GM19023 (cell line): ENCODE measurements at regions not wholly inside any gene's neighbourhood (a gene's known extent, or its start where the extent isn't known, plus 50 kb on each side); places are given as distances from the start of the nearest gene placed in this dataset.
"Not testable (repeated sequence)": the region's sequence is repeated elsewhere in the genome, so short reads cannot be mapped to it uniquely, and the experiment has no call there.

ENCODE experiments used
- ATAC-seq: cut with Tn5 transposase; IDR thresholded peaks from one replicate; pipeline ENCODE4 v1.9.1; 2021; ENCODE audit warnings: mild to moderate bottlenecking, moderate library complexity; ENCODE audit not compliant: unreplicated experiment

DNA sequence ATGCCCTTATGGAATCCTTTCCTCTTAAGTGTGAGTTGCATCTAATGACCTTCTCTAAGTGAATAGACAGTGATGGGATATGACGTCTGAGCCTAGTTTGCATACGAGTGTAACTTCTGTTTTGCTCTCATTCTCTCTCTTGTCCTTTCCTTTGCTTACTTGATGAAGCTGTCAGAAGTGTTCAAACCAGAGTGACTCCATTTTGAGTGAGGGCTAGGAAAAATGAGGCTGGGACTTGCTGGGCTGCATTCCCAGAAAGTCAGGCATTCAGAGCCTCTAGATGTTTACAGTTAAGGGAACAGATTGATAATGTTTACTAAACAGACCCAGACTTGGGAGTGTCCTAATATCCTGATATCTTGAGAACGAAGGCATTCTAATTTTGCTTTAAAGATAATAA, 311.2 kb upstream of the SOX4 start:
- not testable (repeated sequence) for ATAC-seq

DNA sequence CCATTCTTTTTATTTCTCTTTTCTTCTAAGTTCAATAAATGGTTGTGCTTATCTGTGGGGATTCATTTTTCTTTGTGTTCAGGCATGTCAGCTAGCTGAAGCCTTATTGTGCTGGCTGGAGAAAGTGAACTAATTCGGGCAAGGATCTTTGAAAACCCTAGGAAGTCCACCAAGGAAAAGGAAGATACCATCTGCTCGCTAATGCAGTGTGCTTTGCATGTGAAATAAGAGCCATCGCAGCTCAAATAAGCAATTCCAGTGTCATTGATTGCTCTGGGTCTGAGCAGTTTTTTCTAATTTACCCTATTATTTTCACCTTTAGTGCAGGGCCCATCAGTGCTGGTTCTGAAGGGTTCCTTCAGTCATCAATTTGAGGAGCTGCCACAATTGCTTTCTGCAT, 309.4 kb upstream of the SOX4 start:
- ATAC-seq = no peak

DNA sequence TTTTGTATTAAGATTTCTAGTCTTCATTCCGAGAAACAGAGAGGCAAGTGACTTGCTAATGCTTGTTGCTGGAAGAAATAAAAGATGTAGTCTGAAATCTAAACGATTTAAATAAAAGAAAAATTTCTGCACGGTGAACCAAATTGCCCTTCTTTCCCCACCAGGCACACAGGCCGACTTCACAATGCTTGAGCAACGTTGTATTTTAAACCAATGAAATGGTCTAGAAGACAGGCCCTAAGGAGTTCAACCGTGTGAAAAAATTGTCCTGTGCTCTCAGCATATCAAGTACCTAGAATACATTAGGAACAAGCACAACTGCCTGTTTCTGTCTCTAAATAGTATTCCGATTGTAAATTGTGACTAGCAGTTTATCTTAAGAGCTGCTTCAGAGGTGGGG, 308.8 kb upstream of the SOX4 start:
- ATAC-seq = no peak

DNA sequence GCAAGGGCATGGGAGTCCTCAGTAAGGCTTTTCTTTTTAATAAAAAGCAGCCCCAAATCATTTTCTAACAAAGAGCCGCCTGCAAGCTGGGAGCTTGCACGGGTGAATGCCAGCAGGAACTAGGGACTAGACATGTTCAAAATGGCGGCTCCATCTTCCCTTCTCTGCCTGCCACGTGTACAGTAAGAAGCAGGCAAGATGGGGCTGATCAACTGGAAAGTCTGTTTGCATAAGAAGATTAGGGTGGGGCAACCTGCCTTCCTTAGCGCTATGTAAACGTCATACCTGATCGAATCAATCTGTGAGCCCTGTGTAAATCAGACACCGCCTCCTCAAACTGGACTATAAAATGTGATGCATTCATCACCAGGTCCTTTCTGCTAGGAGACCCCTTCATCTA, 299.4 kb upstream of the SOX4 start:
- no peak for ATAC-seq

DNA sequence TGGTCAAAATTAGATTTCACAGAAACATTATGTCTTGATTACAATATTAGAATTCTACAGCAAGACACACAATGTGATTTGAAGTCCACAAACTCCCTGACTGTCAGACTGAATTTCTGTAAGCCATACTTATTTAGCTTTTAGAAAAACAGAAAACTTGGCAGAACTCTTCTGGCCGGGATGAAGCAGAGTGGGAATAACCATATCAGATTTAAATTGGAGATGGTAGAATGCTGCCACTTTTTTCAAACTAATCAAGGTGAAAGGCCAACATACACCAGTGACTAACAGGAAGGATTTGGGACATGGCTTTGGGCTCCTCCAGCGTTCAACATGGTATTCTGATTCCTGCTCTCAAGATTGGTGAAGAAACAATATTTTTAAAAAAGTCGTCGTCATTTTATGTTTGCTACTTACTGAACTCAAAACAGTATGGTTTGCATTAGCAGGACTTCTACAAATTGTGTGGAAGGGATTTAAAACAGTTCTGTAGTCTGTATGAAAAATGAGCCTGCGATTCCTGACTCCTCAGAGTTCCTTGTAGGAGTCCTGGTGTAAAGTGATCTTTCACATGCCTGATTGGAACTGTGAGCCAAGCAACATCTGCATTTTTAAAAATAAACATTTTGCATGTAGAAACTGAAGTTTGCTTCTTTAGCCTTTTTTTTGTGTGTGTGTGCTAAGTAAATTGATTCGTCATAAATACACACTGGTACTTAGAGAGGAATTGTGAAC, 297.9 kb upstream of the SOX4 start:
- no peak for ATAC-seq

DNA sequence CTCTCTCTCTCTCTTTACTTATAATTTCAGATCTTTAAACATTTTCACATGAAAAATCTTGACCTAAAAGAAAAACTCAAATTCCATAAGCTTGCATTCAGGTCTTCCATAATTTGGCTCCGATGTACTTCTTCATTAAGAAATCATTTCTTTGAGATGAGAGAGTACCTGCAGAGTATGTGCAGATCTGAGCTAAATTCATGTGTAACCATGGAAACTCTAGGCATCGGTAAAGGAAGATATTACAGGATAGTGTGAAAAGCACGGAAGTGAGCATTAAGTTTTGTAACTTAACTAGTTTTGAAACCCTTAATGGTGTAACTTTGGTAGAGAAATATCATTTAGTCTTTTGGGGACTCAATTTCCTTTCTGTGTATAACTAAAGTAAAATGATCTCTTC, 295.9 kb upstream of the SOX4 start:
- no peak for ATAC-seq

DNA sequence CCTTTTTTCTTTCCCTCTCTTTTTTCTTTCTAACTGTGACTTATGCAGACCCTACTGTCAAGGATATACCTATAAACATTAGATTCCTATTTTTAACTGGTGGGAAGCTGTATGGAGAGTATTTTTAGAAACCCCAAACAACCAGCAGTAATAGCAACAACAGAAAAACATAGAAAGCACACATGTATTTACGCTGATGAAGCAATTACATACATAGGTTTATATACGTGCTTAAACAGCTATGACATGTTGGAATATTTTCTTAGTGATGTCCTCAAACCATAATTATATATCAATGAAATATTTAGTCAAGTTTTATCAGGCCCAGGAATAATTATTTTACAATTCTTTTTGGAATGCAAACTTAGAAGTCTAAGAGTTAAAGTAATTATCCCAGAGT, 294.3 kb upstream of the SOX4 start:
- ATAC-seq = no peak

DNA sequence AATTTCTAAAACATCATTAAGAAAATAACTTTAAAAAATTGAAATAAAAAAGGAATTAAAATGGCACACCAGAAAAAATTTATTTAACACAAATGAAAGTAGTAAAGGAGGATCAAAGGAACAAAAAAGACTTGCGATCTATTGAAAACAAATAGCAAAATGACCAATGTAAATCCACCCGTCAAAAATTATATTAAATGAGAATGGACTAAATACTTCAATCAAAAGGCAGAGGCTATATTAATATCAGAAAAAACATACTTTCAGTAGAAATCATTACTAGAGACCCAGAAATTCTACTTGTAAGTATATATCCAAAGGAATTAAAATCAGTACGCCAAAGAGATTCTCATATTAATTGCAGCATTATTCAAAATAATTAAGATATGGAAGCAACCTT, 293.1 kb upstream of the SOX4 start:
- no peak for ATAC-seq

DNA sequence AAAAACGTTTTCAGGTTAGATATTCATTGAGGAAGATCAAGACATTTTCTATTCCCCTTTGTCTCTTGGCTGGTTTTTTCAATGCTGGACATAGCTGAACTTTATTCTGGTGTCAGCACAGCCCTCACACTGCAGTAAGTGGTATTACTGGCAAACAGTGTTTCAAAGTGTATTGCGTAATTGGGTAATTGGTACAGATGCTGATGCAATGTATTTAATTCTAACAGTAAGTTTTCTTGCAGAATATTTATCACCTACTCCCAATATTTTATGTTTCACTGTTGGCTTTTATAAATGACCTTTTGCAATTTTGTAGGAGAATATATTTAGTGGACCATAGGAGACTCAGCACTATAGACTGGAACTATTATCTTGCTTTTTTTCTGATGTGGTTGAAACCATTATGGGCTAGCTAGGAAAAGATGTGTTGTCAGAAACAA, 287.6 kb upstream of the SOX4 start:
- no peak for ATAC-seq

DNA sequence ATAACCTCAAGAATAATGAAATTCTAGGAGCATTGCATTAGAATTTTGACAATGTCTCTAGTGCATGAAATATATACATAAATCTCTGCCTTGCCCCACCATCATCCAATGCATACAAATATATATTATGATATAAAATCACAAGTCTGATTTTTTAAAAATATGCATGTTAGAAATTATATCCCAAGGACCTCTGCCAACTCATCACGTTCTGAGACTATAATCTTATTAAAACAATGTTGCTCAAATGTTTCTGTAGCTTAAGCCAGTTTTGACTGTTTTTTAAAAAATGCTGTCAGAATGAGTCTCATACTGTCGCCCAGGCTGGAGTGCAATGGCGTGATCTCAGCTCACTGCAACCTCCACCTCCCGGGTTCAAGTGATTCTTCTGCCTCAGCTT, 287.0 kb upstream of the SOX4 start:
- ATAC-seq = no peak

DNA sequence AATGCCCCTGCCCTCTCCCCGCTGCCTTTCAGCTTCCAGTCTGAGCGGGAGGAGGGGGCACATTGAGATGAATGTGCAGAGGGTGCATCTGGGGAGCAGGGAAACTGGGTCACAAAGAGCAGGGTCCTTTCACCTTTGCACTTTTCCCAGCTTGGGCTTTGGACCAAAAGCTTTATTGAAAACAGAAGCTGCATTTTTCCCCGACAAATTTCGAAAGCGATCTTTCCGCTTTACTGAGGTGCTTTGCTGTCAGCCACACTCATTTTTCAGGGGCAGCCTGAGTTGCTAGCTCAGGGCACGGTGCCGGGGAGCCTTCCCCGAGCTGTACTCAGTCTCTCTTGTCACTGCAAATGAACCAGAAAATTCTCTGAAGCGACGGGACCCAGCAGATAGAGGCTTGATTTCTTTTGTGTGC, 283.7 kb upstream of the SOX4 start:
- ATAC-seq = no peak

DNA sequence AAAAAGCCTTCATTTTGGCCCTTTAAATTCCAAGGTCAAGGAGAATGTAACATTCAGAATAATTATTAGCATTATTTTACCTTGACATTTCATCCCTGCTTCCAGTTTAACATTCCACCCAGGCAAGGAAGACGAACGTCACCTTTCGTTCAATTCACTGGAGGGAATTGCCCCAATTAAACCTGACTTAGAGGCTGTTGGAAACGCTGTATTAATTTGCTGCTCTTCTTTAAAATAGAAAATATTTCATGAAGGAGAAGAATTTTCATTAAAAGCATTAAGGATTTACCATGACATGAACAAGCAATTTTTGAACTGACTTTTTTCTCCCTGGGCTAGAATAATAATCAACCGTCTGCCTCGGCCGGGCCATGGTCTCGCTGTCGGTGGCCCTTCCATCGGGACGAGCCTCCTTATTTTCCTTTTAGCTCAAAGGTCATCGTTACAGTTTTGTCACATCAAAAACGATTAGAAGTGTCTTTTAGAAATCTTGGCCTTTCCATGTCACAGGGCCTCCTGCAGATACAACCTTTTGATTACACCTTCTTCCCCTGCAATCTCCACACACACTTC, 282.9 kb upstream of the SOX4 start:
- ATAC-seq = no peak

DNA sequence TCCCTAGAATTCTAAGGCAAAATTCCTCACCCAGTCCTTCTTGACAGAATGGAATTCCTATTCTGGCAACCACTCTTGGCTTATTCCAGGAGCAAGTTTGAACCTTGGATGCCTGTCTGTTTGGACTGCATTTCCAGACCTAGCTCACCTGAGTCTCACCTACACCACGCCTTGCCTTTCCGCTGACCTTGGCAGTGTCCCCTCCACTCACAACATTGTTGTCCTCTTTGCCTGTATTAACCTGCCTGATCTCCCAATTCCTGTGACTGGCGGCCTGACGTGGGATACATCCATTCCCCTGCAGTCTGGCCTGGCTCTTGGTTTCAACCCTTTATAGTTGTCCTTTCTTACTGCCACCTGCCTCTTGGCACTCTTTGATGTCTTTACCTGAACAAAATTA, 281.4 kb upstream of the SOX4 start:
- no peak for ATAC-seq

DNA sequence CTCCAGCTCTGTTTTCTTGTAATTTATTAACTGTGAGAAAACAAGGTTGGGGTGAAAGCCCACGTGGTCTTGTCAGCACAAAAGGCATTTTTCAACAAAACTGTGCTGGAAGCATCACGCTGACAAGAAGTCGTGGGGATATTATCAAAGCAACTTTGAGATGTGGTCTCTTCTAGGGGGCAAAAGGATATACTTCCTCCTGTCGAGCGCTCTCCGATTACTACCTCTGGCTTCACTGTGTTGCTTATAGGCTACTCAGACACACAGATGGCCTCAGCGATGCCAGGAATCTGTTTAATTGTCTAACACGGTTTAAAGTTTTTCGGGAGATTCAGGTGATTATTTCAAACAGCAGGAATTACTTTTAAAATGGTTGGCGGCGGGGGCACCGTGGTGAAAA, 275.9 kb upstream of the SOX4 start:
- ATAC-seq = no peak

DNA sequence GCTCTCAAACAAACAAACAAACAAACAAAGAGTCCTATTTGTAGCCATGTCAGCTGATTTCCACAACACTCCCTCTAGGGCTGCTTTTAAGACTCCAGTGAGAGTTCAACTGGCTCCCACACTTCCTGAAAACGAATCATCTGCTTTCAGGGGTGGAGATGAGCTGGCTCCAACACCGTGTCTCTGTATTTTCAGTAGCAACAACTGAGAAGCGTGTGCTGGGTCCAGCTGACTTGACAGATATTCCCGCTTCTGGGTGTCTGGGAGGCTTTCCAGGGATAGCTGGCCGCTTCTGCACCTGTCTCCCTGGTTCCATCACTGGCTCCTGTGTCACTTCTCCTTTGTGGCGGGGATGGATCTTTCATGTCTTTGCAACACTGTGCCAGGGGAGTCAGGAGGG, 272.5 kb upstream of the SOX4 start:
- ATAC-seq = no peak

DNA sequence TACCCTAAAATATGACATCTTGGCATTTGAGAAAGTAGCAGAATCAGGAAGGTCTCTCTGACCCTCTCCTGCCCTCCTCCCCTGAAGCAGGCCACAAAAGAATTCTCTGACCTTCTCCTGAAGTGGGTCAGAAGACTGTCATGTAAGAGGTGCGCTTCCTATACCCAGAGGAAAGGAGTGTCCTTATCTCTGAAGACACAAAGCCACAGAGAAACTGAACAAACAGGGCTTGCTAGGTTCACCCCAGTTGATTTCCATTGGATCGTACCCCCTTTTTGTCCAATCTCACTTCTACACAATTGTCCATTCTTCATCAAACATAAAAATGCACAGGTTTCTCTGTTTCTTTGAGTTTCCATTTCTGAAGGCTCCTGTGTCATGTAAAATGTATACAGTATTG, 272.0 kb upstream of the SOX4 start:
- no peak for ATAC-seq

DNA sequence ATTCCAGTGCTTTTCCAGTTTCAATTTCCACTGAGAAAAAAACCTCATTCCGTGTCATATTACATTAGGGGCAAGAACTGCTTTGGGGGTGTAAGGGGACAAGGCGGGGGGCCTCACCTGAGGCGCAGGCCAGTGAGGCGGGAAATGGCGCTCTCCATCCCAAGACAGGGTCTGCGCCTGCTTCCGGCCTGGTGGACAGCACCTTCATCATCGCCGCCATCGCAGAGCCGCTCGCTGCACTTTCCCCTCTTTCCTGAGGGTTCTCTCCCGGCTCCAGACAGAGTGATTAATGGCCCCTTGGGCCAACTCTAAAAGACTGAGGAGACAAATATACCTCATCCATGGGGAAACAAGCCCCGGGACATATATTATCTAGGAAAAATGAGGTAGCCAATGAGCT, 270.0 kb upstream of the SOX4 start:
- ATAC-seq = no peak

DNA sequence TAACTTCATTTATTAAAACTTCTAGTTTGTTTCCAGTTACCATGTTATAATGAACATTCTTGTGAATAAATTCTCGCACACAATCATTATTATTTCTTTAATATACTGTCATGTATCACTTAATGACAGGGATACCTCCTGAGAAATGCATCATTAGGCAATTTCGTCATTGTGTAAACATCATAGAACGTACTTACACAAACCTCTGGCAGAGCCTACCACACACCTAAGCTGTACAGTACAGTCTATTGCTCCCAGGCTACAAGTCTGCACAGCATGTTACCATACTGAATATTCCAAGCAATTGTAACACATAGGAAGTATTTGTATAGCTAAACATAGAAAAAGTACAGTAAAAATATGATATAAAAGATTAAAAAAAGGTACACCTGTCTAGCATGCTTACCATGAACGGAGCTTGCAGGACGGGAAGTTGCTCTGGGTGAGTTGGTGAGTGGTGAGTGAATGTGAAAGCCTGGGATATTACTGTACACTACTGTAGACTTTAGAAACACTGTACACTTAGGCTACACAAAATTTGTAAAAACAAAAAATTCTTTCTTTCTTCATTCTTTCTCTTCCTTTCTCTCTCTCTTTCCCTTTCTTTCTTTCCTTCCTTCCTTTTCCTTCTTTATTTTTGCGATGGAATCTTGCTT, 268.2 kb upstream of the SOX4 start:
- ATAC-seq = no peak

DNA sequence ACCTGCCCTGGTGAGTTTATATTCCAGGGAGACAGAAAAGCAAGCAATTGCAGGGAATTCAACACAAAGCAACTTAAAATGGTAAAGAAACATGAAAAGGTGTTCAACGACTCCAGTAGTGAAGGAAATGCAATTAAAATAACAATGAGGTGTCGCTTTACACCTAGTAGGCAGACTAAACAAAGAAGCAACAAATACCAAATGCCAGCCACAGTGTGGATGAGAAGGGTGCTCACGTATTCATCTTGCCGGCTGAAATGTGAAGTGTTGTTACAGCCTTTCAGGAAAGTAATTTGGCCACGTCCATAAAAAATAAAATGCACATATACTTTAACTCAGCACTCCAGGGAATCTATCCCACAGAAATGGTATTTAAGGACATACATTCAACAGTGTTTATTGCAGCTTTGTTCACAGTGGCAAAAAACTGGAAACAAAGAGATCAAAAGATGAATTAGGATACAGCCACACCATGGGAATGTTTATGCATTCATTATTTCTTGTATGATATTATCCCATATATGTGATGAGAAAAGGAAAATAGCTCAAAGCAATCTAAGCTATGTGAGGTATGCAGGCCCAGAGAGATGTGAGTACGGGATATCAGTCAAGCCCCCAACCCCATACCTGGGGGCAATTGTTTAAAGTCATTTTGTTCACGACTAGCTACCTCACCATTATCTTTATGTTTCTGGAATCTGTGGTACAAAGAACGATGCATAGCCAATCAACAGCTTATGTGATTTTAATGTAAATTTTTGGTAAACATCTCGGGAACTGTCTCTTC, 266.0 kb upstream of the SOX4 start:
- no peak for ATAC-seq

DNA sequence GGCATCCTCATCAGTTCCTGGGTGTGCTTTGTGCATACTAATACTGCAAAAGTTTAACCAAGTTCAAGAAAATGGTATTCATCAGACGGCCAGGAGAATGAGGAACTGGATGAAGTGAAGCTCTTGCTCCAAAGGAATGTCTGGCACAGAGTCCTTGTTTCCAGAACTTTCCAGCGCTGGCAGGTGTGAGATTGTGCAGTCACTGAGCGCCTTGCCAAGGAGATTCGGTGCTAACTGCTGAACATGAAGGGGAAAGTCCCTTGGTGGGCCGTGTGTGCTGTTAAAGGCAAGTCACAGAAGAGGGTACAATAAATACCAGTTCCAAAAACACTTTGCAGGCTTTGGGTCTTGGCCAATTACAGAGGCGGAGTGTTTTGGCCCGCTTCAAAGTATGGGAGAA, 262.3 kb upstream of the SOX4 start:
- no peak for ATAC-seq

DNA sequence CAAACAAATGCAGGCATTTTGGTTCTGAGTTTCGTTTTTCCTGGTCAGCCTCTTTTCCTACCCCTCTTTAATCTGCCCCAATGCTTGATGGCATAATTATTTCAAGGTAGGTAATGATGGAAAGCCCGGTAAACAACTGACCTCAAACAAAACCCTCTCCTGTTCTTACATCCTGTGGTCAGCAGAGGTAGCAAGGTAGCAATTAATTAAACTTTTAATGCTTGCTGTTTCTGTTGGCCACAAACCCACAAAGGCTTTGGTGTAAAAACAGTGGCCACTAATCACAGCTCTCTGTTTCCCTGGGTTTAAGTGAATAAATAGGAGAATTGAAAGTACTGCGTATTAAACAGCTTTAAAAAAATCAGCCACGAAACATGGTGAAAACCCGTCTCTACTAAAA, 261.5 kb upstream of the SOX4 start:
- ATAC-seq = no peak

DNA sequence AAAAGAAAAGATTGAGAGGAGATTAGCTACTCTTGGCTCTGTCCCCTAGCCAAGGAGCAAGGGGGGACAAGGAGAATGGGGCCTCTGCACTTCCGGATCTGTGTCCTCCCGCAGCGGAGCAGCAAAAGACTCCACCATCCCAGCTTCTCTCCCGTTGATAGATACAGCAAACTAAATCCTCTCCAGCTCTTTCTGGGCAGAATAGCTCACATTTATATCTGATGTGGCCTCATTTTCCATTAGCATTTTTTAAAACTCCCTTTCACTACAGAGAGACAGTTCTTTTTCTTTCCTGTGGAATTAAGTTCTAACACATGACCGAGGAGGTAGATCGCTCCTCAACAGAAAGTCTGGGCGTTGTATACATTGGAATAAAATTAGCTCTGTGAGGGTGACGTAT, 260.9 kb upstream of the SOX4 start:
- ATAC-seq = no peak
